CD4-positive, alpha-beta T cell treated with Interleukin-6 at 100 ng/mL for 8 hours (primary cell): ENCODE measurements at regions not wholly inside any gene's neighbourhood (a gene's known extent, or its start where the extent isn't known, plus 50 kb on each side); places are given as distances from the start of the nearest gene placed in this dataset.
"Not testable (repeated sequence)": the region's sequence is repeated elsewhere in the genome, so short reads cannot be mapped to it uniquely, and the experiment has no call there.

Experiments used
- DNase-seq: peaks from one replicate; pipeline ENCODE4 v3.0.0-alpha.2; 2020; ENCODE audit warnings: mixed read lengths, low spot score

- DNase-seq, result not testable (repeated sequence)
These were observed 145.6 kb upstream of the LMCD1 start for GRCh38 chr3:8356066-8356465.

- DNase-seq, result no peak
These were observed 143.8 kb upstream of the LMCD1 start for GRCh38 chr3:8357859-8358258.

- no peak for DNase-seq
These were observed 142.5 kb upstream of the LMCD1 start for GRCh38 chr3:8359133-8359532.

GRCh38 chr3:8363200-8363599 is 138.4 kb upstream of the LMCD1 start:
- no peak for DNase-seq

GRCh38 chr3:8365541-8365940 is 136.1 kb upstream of the LMCD1 start:
- DNase-seq, result no peak

- DNase-seq, result no peak
These were observed 135.3 kb upstream of the LMCD1 start for GRCh38 chr3:8366219-8366810.

GRCh38 chr3:8368598-8368997 is 133.0 kb upstream of the LMCD1 start:
- DNase-seq, result no peak

GRCh38 chr3:8369638-8370037 is 132.0 kb upstream of the LMCD1 start:
- DNase-seq, result no peak

- no peak for DNase-seq
These were observed 130.5 kb upstream of the LMCD1 start for GRCh38 chr3:8371085-8371551.

GRCh38 chr3:8371960-8372463 is 129.6 kb upstream of the LMCD1 start:
- no peak for DNase-seq

- no peak for DNase-seq
These were observed 120.5 kb upstream of the LMCD1 start for GRCh38 chr3:8380904-8381704.

GRCh38 chr3:8385848-8386620 is 115.6 kb upstream of the LMCD1 start:
- no peak for DNase-seq

GRCh38 chr3:8387571-8387970 is 114.1 kb upstream of the LMCD1 start:
- no peak for DNase-seq

- DNase-seq, result no peak
These were observed 101.9 kb upstream of the LMCD1 start for GRCh38 chr3:8399686-8400085.

GRCh38 chr3:8400911-8401310 is 100.7 kb upstream of the LMCD1 start:
- DNase-seq, result no peak

GRCh38 chr3:8403996-8404395 is 97.6 kb upstream of the LMCD1 start:
- DNase-seq, result no peak

GRCh38 chr3:8405144-8405543 is 96.5 kb upstream of the LMCD1 start:
- no peak for DNase-seq

GRCh38 chr3:8406479-8406878 is 95.1 kb upstream of the LMCD1 start:
- DNase-seq, result no peak

GRCh38 chr3:8413337-8413926 is 88.2 kb upstream of the LMCD1 start:
- DNase-seq, result no peak

GRCh38 chr3:8416965-8417364 is 84.7 kb upstream of the LMCD1 start:
- DNase-seq, result no peak

- DNase-seq, result no peak
These were observed 81.0 kb upstream of the LMCD1 start for GRCh38 chr3:8420612-8421011.

- DNase-seq, result no peak
These were observed 80.4 kb upstream of the LMCD1 start for GRCh38 chr3:8421267-8421666.
